NCI-H2107 treated with DMSO at 0.1 percent for 48 hours (cell line): ENCODE measurements at regions not wholly inside any gene's neighbourhood (a gene's known extent, or its start where the extent isn't known, plus 50 kb on each side); places are given as distances from the start of the nearest gene placed in this dataset.

Source experiments
- DNase-seq: peaks from one replicate; lab custom pipeline; 2025; ENCODE audit not compliant: unreplicated experiment; lab: John Stamatoyannopoulos, UW

DNA sequence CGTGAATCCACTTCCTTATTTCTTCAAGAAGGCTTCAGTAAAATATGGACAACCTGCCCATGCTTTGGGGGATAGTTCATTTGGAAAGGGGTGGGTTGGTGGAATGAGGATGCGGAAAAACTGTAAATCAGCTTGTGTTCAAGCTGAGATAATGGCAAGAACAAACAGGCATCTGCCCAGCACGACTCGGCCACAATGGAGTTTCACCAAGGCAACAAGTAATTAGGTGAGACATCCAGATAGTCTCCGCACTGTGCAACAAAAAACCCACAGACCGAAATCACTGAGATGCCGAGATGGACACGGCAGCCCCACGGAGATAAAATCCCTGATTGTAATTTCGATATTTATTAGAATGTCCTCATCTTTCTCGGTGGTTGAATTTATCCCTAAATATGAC lies 455.2 kb downstream of the AJAP1 start:
- no peak for DNase-seq

GRCh38 chr1:5108740-5109139 lies 454.3 kb downstream of the AJAP1 start:
- no peak for DNase-seq

GRCh38 chr1:5105744-5106143 lies 451.3 kb downstream of the AJAP1 start:
- no peak for DNase-seq

DNA sequence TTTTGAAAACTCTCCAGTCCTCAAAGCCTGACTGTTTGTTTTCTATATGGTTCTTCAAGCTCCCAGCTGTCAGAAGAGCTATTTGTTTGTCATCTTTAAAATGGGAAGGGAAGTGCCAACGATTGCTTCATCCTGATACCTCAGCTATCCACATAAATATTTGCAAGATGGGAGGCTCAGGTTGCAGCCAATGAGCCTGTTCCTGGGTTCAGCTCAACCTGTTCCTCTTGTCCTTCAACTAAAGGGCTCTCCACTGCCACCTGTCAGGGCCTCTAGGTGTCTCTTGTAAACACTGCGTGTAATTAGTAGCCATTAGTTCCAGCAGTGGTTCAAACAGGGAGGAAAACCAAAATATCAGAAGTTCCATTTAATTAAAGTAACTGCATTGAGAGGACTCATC lies 445.1 kb downstream of the AJAP1 start:
- DNase-seq: no peak

DNA sequence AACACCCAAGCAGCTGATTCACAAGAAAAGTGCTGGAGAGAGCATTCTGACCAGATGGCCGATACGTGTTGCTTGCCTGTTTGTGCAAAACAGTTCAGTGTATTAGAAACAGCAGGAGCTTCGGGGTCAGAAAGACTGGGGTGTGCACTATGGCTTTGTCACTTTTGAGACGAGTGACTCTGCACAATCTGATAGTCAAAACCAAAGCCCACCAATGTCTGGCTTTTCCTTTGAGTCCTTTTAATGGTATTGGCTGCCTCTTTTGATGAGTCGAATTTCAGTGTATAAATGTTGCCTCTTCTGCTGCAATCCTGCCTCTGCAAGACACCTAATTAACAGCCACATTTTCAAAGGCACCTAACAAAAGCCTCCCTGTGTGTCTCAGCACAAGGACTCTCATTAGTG lies 444.6 kb downstream of the AJAP1 start:
- DNase-seq: no peak

DNA sequence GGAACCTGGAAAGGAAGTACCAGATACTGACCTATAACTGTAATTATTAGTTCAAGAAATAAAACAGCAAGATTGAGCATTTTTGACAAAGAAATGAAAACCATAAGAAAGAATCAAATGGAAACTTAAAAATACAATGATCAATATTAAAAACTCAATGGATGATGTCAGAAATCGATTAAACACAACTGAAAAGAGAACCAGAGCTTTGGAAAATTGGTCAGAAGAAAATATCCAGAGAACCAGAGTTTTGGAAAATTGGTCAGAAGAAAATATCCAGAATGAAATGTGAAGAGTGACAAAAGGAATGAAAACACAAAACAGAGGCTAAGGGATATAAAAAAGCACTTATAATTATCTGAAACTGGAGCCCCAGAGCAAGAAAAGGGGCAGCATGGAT lies 438.6 kb downstream of the AJAP1 start:
- DNase-seq: no peak

GRCh38 chr1:5084676-5085075 lies 430.3 kb downstream of the AJAP1 start:
- DNase-seq: no peak

GRCh38 chr1:5067246-5067645 lies 412.8 kb downstream of the AJAP1 start:
- DNase-seq: no peak

DNA sequence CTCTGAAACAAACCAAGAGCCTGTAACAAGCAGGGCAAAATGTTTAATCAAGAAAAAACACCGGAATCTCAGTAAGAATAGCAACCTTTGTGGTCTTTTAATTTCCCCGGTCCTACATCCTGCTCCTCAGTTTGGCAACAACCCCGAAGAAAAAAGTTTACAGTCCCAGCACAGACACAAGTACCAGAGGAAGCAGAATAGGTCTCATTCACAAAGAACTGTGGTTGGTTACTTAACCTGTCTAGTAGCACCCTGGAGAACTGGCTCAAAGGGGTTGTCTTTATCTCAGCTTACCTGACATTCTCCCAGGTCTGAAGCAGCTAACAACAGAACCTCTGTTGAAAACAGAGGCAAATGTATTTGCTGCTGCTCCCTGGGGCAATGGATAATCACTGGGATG lies 399.3 kb downstream of the AJAP1 start:
- no peak for DNase-seq

GRCh38 chr1:5029136-5029535 lies 374.7 kb downstream of the AJAP1 start:
- DNase-seq: no peak

DNA sequence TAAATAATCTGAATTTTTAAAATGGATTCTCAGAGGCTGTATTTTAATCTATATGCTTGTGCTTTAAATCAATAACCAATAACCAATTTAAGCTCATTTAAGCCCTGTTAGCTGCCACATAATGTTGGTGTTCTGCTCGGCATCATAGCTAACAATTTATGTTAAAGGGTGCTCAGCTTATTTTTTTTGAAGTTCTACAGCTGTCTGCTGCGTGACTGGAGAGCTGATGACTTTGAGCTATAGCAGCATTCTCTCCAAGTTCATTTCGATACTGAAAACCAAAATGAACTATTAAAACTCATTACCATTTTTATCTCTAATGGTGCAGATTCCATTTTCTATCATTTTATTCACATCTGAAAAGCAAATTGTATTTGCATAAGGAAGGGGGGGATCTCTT lies 357.8 kb downstream of the AJAP1 start:
- no peak for DNase-seq

DNA sequence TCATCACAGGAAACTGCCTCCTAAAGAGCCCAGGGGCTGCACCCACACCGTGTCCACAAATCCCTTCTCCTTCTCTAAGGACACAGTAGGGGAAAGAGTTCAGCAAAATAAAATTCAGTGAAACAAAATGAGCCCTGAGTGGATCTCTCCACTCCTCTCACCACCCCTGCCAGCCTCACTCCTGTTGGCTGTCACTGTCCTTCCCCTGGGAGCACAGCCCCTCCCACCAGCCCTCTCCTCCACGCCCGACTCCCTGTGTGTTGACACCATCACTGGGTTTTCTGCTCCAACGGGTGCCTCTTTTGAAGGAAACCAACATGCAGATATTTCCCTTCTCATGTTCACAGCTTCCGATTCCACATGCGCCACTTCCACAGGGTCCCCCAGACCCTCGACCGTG lies 356.2 kb downstream of the AJAP1 start:
- DNase-seq: no peak

- no peak for DNase-seq
Measured at GRCh38 chr1:5010236-5010635, 355.8 kb downstream of the AJAP1 start.

DNA sequence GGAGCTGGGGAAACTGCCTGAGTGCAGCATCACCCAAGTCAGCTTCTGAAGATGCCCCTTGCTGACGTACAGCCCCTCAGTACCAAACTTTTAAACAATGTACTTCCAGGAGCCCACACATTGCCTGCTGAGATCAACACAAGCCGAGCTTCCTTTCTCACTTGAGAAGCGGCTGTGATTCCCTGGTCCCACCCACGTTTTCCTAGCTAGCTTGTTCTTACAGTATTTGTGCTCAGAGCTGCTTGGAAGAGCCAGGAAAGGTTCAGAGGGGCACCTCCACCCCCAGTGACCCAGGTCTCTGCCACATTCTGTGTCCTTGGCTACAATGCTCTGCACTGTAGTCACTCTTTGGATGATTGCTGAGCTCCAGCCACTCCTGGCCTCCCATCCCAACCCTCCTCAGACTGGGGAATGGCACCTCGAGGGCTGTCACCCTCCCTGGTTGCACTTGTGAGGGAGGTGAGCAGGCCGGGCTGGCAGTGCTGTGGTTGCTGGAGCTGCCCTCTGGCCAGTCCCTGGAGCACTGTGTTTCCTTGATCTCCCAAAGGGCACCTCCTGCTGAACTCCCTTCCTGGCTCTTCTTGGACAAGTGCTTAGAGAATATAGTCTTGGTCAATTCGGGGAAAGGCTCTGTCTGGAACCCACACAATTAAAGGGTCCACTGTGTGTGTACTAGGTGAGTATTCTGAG lies 355.1 kb downstream of the AJAP1 start:
- no peak for DNase-seq

DNA sequence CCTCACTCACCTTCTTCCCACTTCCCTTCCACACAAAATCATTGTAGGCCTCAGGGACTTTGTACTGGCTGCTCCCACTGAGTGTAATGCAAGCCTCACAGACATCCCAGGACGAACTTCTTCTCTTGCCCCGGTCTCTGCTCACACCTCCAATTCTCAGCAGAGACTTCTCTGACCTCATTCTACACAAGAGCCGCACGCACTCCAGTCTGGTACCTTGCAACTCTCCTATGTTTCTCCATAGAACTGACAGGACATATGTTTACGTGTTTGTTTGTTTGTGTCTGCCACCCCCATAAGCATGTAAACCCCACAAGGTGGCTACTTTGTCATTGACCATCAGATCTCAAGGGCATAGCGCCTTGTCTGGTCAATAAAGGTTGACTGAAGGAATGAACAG lies 350.8 kb downstream of the AJAP1 start:
- no peak for DNase-seq

DNA sequence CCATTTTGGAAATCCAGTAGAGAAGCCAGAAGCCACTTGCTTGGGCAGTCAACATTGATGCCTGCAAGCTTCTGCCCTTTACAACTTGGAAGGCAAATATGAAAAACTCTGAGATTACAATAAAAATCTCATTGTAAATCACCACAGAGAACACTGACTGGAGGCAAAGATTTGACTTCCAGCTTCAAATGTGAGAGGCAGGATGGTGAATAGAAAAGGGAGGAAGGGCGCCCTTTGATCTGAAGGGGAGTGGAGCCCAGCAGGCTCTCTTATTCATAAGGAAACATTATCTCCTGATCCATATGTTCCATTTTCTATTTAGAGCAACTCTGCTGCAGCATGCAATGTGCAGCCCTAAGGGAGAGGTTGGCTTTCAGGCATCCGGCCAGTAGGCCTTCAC lies 348.3 kb downstream of the AJAP1 start:
- DNase-seq: no peak

DNA sequence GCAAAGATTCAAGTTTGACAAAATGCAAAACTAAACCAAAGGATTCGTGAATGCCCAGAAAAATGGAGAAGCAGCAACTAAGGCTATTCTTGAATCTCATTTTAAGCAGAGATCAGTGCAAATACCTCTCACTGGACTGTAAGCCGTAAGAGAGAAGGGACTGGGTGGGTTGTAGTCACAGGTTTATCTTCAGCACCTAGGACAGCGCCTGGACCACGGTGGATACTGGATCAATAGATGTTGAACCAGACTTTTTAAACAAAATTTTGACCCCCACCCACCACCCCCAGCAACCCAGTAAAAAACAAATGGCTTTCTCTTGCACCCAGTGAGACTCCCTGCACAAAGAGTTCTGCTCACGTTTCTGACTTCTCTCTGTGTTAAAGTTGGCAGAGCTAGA lies 347.1 kb downstream of the AJAP1 start:
- no peak for DNase-seq

- DNase-seq: no peak
Measured at GRCh38 chr1:4986306-4986705, 331.9 kb downstream of the AJAP1 start.

DNA sequence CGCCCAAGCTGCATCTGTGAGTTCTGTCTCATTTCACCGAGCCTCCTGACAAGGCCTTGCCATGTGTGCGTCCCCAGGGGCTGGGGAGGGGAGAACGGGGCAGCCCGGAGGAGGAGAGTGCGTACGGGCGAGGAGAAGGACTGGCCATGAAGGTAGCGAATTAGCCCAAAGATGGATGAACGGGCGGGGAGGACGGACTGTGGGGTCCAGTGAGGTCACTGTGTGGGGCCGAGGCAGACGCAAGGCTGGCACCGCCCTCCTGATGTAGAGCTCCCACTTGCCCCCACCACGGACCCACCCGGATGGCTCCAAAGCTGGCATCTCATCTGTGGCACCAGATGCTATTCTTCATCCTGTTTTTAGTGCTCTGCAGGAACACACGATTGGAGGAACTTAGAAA lies 330.4 kb downstream of the AJAP1 start:
- no peak for DNase-seq

GRCh38 chr1:4980211-4980610 lies 325.8 kb downstream of the AJAP1 start:
- DNase-seq: no peak

- no peak for DNase-seq
Measured at GRCh38 chr1:4978660-4979390, 324.4 kb downstream of the AJAP1 start.

DNA sequence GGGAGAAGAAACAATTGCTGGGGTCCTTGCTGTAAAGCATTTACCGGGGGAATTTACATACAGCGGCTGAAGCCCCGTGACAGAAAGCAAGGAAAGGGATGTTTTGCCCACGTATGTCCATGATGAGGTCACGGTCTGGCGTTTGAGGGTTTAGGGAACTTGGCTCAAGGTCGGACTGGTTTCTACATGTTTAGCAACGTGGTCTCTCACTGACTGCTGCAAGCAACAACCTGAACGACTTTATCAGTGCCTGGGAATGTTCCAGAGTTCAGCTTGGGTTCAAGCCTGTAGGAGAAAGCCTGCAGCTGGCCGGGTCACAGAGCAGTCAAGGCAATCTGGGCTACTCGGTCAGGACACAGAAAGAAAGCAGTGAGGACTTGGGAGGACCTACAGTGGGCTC lies 323.3 kb downstream of the AJAP1 start:
- no peak for DNase-seq

GRCh38 chr1:4976859-4977440 lies 322.5 kb downstream of the AJAP1 start:
- DNase-seq: no peak
